HEK293 (cell line): ENCODE measurements at regions not wholly inside any gene's neighbourhood (a gene's known extent, or its start where the extent isn't known, plus 50 kb on each side); places are given as distances from the start of the nearest gene placed in this dataset.

Experiments
- CTCF ChIA-PET: fragments of 350-600 bp; formaldehyde crosslinking; extraction: SDS; loops from one replicate; lab custom pipeline; 2021; ENCODE audit warnings: antibody characterized with exemption; lab: Yijun Ruan, JAX
- POLR2A ChIA-PET: fragments of 300-600 bp; formaldehyde crosslinking; extraction: SDS; loops from one replicate; lab custom pipeline; 2020; ENCODE audit warnings: antibody characterized with exemption, inconsistent platforms; lab: Yijun Ruan, JAX
- H3K27ac ChIP-seq: fragments of 200-500 bp; sonication (Bioruptor generic); 2 replicates; pipeline ENCODE4 v1.5.1; 2014; ENCODE audit warnings: low read depth, low read length, control low read depth, inconsistent platforms; ENCODE audit errors: extremely low read depth
- H3K36me3 ChIP-seq, 2 experiments: fragments of 200-500 bp in 1 of 2; sonication (Bioruptor generic) in 1 of 2; 1 replicate in 1 of 2; 2 replicates in 1 of 2; pipeline ENCODE4 v1.5.1; 2014 to 2017; ENCODE audit warnings: inconsistent platforms in 2 of 2, low read length in 2 of 2; ENCODE audit not compliant: control insufficient read depth in 2 of 2, insufficient read depth in 1 of 2
- H3K4me1 ChIP-seq: fragments of 200-500 bp; sonication (Bioruptor generic); 2 replicates; pipeline ENCODE4 v1.5.1; 2014; ENCODE audit warnings: mild to moderate bottlenecking, low read length, inconsistent platforms; ENCODE audit not compliant: control insufficient read depth, insufficient read depth
- H3K4me3 ChIP-seq: 2 replicates; pipeline ENCODE4 v1.5.1; 2011; ENCODE audit warnings: low read depth, mild to moderate bottlenecking, control low read depth, low read length, moderate library complexity
- H3K9me3 ChIP-seq: fragments of 200-500 bp; sonication (Bioruptor generic); 2 replicates; pipeline ENCODE4 v1.5.1; 2014; ENCODE audit warnings: low read depth, low read length, inconsistent platforms; ENCODE audit not compliant: control insufficient read depth, insufficient read depth
- HOXC10 ChIP-seq: sonication (generic); formaldehyde crosslinking; IDR thresholded peaks from 2 replicates; pipeline ENCODE4 v1.8.1; 2023; ENCODE audit warnings: mild to moderate bottlenecking, missing genetic modification reagents
- KLF7 ChIP-seq: fragments of 450-650 bp; formaldehyde crosslinking; IDR thresholded peaks from 2 replicates; pipeline ENCODE4 v1.5.1; 2016; ENCODE audit warnings: missing biosample characterization, missing genetic modification characterization, borderline replicate concordance
- KLF8 ChIP-seq: fragments of 450-650 bp; formaldehyde crosslinking; IDR thresholded peaks from 2 replicates; pipeline ENCODE4 v1.5.1; 2016; ENCODE audit warnings: missing biosample characterization, missing genetic modification characterization
- KLF9 ChIP-seq: fragments of 450-650 bp; formaldehyde crosslinking; IDR thresholded peaks from 2 replicates; pipeline ENCODE4 v1.5.1; 2016; ENCODE audit warnings: missing biosample characterization, missing genetic modification characterization, low read depth
- WT1 ChIP-seq: fragments of 450-650 bp; formaldehyde crosslinking; IDR thresholded peaks from 2 replicates; pipeline ENCODE4 v1.5.1; 2016; ENCODE audit warnings: missing biosample characterization, missing genetic modification characterization
- ZBTB1 ChIP-seq: fragments of 450-650 bp; formaldehyde crosslinking; IDR thresholded peaks from 2 replicates; pipeline ENCODE4 v1.5.1; 2016; ENCODE audit warnings: missing biosample characterization, missing genetic modification characterization
- ZBTB20 ChIP-seq: fragments of 450-650 bp; formaldehyde crosslinking; IDR thresholded peaks from 2 replicates; pipeline ENCODE4 v1.5.1; 2016; ENCODE audit warnings: missing biosample characterization, missing genetic modification characterization
- ZBTB8A ChIP-seq: fragments of 450-650 bp; formaldehyde crosslinking; IDR thresholded peaks from 2 replicates; pipeline ENCODE4 v1.5.1; 2016; ENCODE audit warnings: missing biosample characterization, missing genetic modification characterization
- ZNF132 ChIP-seq: fragments of 450-650 bp; formaldehyde crosslinking; IDR thresholded peaks from 2 replicates; pipeline ENCODE4 v1.5.1; 2017; ENCODE audit warnings: missing biosample characterization, missing genetic modification characterization, borderline replicate concordance
- ZNF157 ChIP-seq: fragments of 450-650 bp; formaldehyde crosslinking; IDR thresholded peaks from 2 replicates; pipeline ENCODE4 v1.5.1; 2016; ENCODE audit warnings: missing biosample characterization, missing genetic modification characterization
- ZNF221 ChIP-seq: fragments of 450-650 bp; formaldehyde crosslinking; IDR thresholded peaks from 2 replicates; pipeline ENCODE4 v1.5.1; 2017; ENCODE audit warnings: missing biosample characterization, missing genetic modification characterization, borderline replicate concordance
- ZNF239 ChIP-seq: fragments of 450-650 bp; formaldehyde crosslinking; IDR thresholded peaks from 2 replicates; pipeline ENCODE4 v1.5.1; 2016; ENCODE audit warnings: missing biosample characterization, missing genetic modification characterization
- ZNF354C ChIP-seq: fragments of 450-650 bp; formaldehyde crosslinking; IDR thresholded peaks from 2 replicates; pipeline ENCODE4 v1.5.1; 2016; ENCODE audit warnings: missing biosample characterization, missing genetic modification characterization, low read depth, borderline replicate concordance
- ZNF473 ChIP-seq: fragments of 450-650 bp; formaldehyde crosslinking; IDR thresholded peaks from 2 replicates; pipeline ENCODE4 v1.5.1; 2017; ENCODE audit warnings: missing biosample characterization, missing genetic modification characterization
- ZNF514 ChIP-seq: fragments of 450-650 bp; formaldehyde crosslinking; IDR thresholded peaks from 2 replicates; pipeline ENCODE4 v1.5.1; 2016; ENCODE audit warnings: missing biosample characterization, missing genetic modification characterization
- ZNF560 ChIP-seq: fragments of 450-650 bp; formaldehyde crosslinking; IDR thresholded peaks from 2 replicates; pipeline ENCODE4 v1.5.1; 2017; ENCODE audit warnings: missing biosample characterization, missing genetic modification characterization, borderline replicate concordance
- ZNF621 ChIP-seq: fragments of 450-650 bp; formaldehyde crosslinking; IDR thresholded peaks from 2 replicates; pipeline ENCODE4 v1.5.1; 2017; ENCODE audit warnings: missing biosample characterization, missing genetic modification characterization
- ZNF629 ChIP-seq: fragments of 450-650 bp; formaldehyde crosslinking; IDR thresholded peaks from 2 replicates; pipeline ENCODE4 v1.5.1; 2017; ENCODE audit warnings: missing biosample characterization, missing genetic modification characterization
- ZNF785 ChIP-seq: fragments of 450-650 bp; formaldehyde crosslinking; IDR thresholded peaks from 2 replicates; pipeline ENCODE4 v1.5.1; 2016; ENCODE audit warnings: missing biosample characterization, missing genetic modification characterization
- TF ChIP-seq, protein P1 (sequence below): fragments of 450-650 bp; formaldehyde crosslinking; IDR thresholded peaks from 2 replicates; pipeline ENCODE4 v1.5.1; 2016; ENCODE audit warnings: missing biosample characterization, missing genetic modification characterization
- TF ChIP-seq, protein P2 (sequence below): fragments of 450-650 bp; formaldehyde crosslinking; IDR thresholded peaks from 2 replicates; pipeline ENCODE4 v1.5.1; 2016; ENCODE audit warnings: missing biosample characterization, missing genetic modification characterization
- TF ChIP-seq, protein P3 (sequence below): fragments of 450-650 bp; formaldehyde crosslinking; IDR thresholded peaks from 2 replicates; pipeline ENCODE4 v1.5.1; 2016; ENCODE audit warnings: missing biosample characterization, missing genetic modification characterization

DNA sequence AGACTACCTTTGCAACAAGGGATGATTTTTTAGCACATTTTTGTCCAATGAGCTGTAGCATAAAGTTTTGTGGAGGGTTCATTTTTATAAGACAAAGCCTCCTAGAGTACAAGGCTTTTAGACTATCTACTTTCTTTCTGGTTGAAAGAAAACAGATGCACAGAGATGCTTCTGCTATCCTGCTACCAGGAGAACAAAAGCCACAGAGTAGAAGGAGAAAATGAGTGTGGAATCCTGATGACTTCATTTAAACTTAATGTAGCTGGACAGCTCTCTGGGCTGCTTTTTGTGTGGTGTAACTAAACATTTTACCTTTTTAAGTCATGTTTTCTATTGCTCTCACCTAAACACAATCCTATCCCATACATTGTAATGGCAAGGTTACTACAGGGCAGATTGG, 1009.4 kb downstream of the TLE1 start (continued):
- TF ChIP-seq ZNF560 (no peak), ZBTB20 (no peak), ZNF157 (no peak), ZNF132 (tag by site-specific recombination) (no peak), ZBTB8A (no peak), WT1 (tag by site-specific recombination) (no peak), HOXC10 (CRISPR knock-in tag) (no peak)
- TF ChIP-seq, protein P1, sequence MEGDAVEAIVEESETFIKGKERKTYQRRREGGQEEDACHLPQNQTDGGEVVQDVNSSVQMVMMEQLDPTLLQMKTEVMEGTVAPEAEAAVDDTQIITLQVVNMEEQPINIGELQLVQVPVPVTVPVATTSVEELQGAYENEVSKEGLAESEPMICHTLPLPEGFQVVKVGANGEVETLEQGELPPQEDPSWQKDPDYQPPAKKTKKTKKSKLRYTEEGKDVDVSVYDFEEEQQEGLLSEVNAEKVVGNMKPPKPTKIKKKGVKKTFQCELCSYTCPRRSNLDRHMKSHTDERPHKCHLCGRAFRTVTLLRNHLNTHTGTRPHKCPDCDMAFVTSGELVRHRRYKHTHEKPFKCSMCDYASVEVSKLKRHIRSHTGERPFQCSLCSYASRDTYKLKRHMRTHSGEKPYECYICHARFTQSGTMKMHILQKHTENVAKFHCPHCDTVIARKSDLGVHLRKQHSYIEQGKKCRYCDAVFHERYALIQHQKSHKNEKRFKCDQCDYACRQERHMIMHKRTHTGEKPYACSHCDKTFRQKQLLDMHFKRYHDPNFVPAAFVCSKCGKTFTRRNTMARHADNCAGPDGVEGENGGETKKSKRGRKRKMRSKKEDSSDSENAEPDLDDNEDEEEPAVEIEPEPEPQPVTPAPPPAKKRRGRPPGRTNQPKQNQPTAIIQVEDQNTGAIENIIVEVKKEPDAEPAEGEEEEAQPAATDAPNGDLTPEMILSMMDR (tag by site-specific recombination): no peak
- TF ChIP-seq, all 188 proteins: peak for 0

DNA sequence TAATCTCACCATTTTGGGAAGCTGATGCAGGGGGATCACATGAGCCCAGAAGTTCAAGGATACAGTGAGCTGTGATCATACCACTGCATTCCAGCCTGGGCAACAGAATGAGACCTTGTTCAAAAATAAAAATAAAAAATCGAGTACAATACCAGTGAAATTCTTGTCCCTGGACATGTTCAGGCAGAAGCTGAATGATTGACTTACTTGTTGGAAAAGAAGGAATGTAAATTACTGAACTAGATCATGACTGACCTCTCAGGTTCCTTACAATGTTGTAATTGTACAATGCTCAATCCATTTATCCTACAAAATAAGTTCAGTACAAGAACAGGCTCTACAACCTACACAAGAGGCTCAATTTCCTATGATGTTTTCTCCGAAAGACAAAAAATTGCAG, 1010.4 kb downstream of the TLE1 start:
- TF ChIP-seq ZNF354C (tag by site-specific recombination): no peak
- TF ChIP-seq ZNF473 (tag by site-specific recombination): no peak
- TF ChIP-seq, protein P2, sequence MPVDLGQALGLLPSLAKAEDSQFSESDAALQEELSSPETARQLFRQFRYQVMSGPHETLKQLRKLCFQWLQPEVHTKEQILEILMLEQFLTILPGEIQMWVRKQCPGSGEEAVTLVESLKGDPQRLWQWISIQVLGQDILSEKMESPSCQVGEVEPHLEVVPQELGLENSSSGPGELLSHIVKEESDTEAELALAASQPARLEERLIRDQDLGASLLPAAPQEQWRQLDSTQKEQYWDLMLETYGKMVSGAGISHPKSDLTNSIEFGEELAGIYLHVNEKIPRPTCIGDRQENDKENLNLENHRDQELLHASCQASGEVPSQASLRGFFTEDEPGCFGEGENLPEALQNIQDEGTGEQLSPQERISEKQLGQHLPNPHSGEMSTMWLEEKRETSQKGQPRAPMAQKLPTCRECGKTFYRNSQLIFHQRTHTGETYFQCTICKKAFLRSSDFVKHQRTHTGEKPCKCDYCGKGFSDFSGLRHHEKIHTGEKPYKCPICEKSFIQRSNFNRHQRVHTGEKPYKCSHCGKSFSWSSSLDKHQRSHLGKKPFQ (tag by site-specific recombination): no peak
- no peak for TF ChIP-seq ZNF157
- TF ChIP-seq ZBTB1 (tag by site-specific recombination): no peak
- TF ChIP-seq ZNF629 (tag by site-specific recombination): no peak
- no peak for TF ChIP-seq ZNF560
- TF ChIP-seq, all 188 proteins: peak for 0
- POLR2A ChIA-PET: no interaction called here
- CTCF ChIA-PET: interaction anchor here (0.6 kb wide), 1 partner anchor 1854 kb away, joined by 5 read pairs; no protein-coding TSS in a partner anchor

DNA sequence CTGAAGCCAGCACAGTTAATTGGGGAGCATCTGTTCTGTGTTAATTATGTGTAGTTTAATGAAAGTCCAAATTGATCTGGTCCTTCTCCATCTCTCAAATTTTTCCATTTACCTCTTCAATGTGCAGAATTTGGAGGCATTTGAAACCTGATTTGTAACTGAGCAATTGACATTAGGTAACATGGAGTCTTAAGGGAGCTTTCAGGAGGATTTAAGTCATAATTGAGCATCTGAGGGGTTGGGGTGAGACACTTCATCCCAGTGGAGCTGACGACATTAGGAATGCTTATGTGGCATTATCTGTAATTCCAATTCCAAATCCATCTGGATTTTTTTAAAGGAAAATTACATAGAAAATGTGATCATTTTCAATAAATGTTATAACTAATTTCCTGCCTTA, 1015.9 kb downstream of the TLE1 start:
- no peak overlapping the region for H3K27ac ChIP-seq
- H3K4me3 ChIP-seq: no peak overlapping the region
- no peaks in the 10 kb centered on the region for H3K36me3 ChIP-seq
- no peaks in the 10 kb centered on the region for H3K4me1 ChIP-seq
- H3K9me3 ChIP-seq: no peaks in the 10 kb centered on the region
- ChIA-PET POLR2A (no interaction called here), CTCF (no interaction called here)
- TF ChIP-seq, protein P3, sequence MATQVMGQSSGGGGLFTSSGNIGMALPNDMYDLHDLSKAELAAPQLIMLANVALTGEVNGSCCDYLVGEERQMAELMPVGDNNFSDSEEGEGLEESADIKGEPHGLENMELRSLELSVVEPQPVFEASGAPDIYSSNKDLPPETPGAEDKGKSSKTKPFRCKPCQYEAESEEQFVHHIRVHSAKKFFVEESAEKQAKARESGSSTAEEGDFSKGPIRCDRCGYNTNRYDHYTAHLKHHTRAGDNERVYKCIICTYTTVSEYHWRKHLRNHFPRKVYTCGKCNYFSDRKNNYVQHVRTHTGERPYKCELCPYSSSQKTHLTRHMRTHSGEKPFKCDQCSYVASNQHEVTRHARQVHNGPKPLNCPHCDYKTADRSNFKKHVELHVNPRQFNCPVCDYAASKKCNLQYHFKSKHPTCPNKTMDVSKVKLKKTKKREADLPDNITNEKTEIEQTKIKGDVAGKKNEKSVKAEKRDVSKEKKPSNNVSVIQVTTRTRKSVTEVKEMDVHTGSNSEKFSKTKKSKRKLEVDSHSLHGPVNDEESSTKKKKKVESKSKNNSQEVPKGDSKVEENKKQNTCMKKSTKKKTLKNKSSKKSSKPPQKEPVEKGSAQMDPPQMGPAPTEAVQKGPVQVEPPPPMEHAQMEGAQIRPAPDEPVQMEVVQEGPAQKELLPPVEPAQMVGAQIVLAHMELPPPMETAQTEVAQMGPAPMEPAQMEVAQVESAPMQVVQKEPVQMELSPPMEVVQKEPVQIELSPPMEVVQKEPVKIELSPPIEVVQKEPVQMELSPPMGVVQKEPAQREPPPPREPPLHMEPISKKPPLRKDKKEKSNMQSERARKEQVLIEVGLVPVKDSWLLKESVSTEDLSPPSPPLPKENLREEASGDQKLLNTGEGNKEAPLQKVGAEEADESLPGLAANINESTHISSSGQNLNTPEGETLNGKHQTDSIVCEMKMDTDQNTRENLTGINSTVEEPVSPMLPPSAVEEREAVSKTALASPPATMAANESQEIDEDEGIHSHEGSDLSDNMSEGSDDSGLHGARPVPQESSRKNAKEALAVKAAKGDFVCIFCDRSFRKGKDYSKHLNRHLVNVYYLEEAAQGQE: no peak
- TF ChIP-seq ZNF239 (tag by site-specific recombination): no peak
- TF ChIP-seq ZNF221 (tag by site-specific recombination): no peak
- TF ChIP-seq ZNF514 (tag by site-specific recombination): no peak
- TF ChIP-seq KLF9 (tag by site-specific recombination): no peak
- no peak for TF ChIP-seq ZNF785 (tag by site-specific recombination)
- no peak for TF ChIP-seq ZNF621 (tag by site-specific recombination)
- TF ChIP-seq KLF7 (tag by site-specific recombination): no peak
- no peak for TF ChIP-seq KLF8 (tag by site-specific recombination)

More for the DNA sequence above, 1010.4 kb downstream of the TLE1 start:
- Histone ChIP-seq H3K27ac (no peak overlapping the region), H3K36me3 (no peaks in the 10 kb centered on the region), H3K4me3 (no peak overlapping the region), H3K4me1 (no peaks in the 10 kb centered on the region), H3K9me3 (no peaks in the 10 kb centered on the region)
